Central memory CD8-positive, alpha-beta T cell (primary cell): ENCODE measurements at regions not wholly inside any gene's neighbourhood (a gene's known extent, or its start where the extent isn't known, plus 50 kb on each side); places are given as distances from the start of the nearest gene placed in this dataset.

Source experiments
- ATAC-seq: fragments of 150-1000 bp; cut with Tn5 transposase; replicated peaks from 2 replicates; pipeline ENCODE4 v1.10.0; 2022; ENCODE audit warnings: mild to moderate bottlenecking, moderate FRiP score, moderate number of reproducible peaks; ENCODE audit not compliant: poor library complexity, severe bottlenecking; ENCODE audit errors: extremely low read depth
- DNase-seq, 2 donors: peaks; one replicate each; pipeline ENCODE4 v3.0.0; 2021; ENCODE audit warnings: low spot score in 2 of 2
- H3K27ac Mint-ChIP-seq: one replicate; pipeline ENCODE4 v1.8.0; 2022; ENCODE audit warnings: low read depth, mild to moderate bottlenecking, moderate library complexity, mixed read lengths
- H3K27me3 Mint-ChIP-seq: one replicate; pipeline ENCODE4 v1.8.0; 2022; ENCODE audit warnings: mixed read lengths
- H3K36me3 Mint-ChIP-seq: one replicate; pipeline ENCODE4 v1.8.0; 2022; ENCODE audit warnings: mild to moderate bottlenecking, moderate library complexity, mixed read lengths; ENCODE audit not compliant: insufficient read depth
- H3K4me1 Mint-ChIP-seq: one replicate; pipeline ENCODE4 v1.8.0; 2022; ENCODE audit warnings: mixed read lengths
- H3K4me3 Mint-ChIP-seq: one replicate; pipeline ENCODE4 v1.8.0; 2022; ENCODE audit warnings: mild to moderate bottlenecking, moderate library complexity, mixed read lengths
- H3K9me3 Mint-ChIP-seq: one replicate; pipeline ENCODE4 v1.8.0; 2022; ENCODE audit warnings: mixed read lengths

DNA sequence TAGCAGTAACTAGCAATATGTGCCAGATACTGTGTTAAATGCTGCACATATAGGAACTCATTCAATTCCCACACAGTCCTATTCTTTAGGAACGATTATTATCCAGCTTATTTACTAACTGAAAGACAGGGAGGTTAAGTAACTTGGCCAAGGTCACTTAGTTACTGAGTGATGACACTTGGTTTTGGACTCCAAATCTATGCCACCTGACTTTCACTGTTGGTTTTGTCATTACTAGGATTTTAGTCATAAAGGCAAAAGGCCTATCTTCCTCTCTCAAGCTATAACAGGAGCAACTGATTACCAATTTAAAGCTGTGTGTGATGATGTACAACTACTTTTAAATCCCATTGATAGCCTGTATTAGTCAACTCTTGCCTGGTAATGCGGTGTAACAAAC, 138.9 kb upstream of the STX18 start:
- Mint-ChIP-seq H3K9me3 (no peaks in the 10 kb centered on the region), H3K4me1 (no peaks in the 10 kb centered on the region), H3K36me3 (peaks cover 5% of the 10 kb centered on the region), H3K27me3 (no peaks in the 10 kb centered on the region), H3K27ac (no peak overlapping the region), H3K4me3 (no peak overlapping the region)
- DNase-seq: no peak
- no peak for ATAC-seq

DNA sequence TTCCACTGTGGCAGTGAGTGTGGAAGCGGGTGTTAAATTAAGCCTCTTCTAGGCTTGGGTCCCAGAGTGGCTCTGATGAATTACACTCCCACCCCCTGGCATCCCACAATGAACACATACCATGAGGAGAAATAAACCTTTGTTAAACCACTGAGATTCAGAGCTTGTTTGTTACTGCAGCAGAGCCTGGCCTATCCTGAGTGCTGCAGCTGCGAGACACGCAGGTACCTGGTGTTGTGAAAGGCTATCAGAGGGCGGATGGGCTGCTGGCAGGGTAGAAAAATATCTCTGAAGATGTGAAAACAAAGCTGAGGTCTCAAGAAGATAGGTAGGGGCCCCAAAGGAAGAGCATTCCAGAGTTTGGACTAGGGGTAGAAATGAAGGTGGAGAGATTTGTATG, 138.4 kb upstream of the STX18 start:
- no peak overlapping the region for H3K4me3 Mint-ChIP-seq
- H3K9me3 Mint-ChIP-seq: no peaks in the 10 kb centered on the region
- H3K36me3 Mint-ChIP-seq: peaks cover 5% of the 10 kb centered on the region
- DNase-seq (no peak), ATAC-seq (no peak)
- no peak overlapping the region for H3K27ac Mint-ChIP-seq
- H3K27me3 Mint-ChIP-seq: no peaks in the 10 kb centered on the region
- no peaks in the 10 kb centered on the region for H3K4me1 Mint-ChIP-seq

- DNase-seq: no peak
- Mint-ChIP-seq H3K4me1 (no peaks in the 10 kb centered on the region), H3K27me3 (no peaks in the 10 kb centered on the region)
Observed at GRCh38 chr4:4677556-4678522, 136.0 kb upstream of the STX18 start.

DNA sequence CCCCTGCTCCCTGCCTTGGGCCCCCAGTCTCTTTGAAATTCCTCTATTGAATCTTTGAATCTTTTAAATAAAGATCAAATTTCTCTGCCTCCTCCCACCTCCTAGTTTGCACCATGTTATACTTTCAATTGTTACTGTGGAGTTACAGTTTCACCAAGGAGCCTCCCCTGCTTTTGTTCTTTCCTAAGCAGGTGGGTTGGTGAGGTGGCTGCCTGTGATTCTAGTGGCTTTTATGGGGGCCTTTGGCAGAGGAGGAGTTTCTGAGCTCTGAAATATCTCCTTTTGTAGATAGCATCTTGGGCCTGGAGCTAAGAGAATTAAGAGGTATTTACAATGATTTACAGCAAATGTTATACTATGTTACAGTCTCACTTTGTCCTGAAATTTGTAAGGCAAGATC, 133.8 kb upstream of the STX18 start:
- Mint-ChIP-seq H3K4me3 (no peak overlapping the region), H3K27ac (no peak overlapping the region), H3K4me1 (no peaks in the 10 kb centered on the region), H3K36me3 (peaks cover 3% of the 10 kb centered on the region), H3K9me3 (no peaks in the 10 kb centered on the region), H3K27me3 (no peaks in the 10 kb centered on the region)
- ATAC-seq (no peak), DNase-seq (no peak)

More at GRCh38 chr4:4677556-4678522, 136.0 kb upstream of the STX18 start:
- peaks cover 5% of the 10 kb centered on the region for H3K36me3 Mint-ChIP-seq
- H3K9me3 Mint-ChIP-seq: no peaks in the 10 kb centered on the region
- ATAC-seq: no peak
- no peak overlapping the region for H3K27ac Mint-ChIP-seq
- H3K4me3 Mint-ChIP-seq: no peak overlapping the region

DNA sequence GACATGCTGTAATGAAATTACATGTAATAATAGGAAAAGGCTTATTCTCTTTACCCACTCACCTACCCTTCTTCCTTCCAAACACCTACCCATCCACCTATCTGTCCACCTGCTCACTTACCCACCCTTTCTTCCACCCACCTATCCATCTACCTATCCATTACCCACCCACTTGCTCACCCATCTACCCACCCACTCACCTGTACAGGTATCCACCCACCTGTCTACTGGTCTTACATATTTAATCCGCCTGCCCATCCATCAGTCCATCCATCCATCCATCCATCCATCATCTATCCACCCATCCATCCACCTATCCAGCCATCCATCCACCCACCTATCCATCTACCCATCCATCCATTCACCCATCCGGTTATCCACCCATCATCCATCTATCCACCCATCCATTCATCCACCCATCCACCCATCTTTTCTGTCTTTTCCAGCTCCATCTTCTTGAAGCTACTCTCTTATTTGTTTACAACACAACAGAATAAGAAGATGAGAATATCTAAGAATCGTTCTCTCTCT, 133.3 kb upstream of the STX18 start:
- H3K36me3 Mint-ChIP-seq: peaks cover 3% of the 10 kb centered on the region
- no peaks in the 10 kb centered on the region for H3K4me1 Mint-ChIP-seq
- no peaks in the 10 kb centered on the region for H3K9me3 Mint-ChIP-seq

GRCh38 chr4:4673070-4673469, 131.2 kb upstream of the STX18 start:
- ATAC-seq (no peak), DNase-seq (no peak)
- H3K4me1 Mint-ChIP-seq: no peaks in the 10 kb centered on the region
- no peaks in the 10 kb centered on the region for H3K27me3 Mint-ChIP-seq
- peaks cover 2% of the 10 kb centered on the region for H3K36me3 Mint-ChIP-seq
- no peak overlapping the region for H3K4me3 Mint-ChIP-seq
- H3K9me3 Mint-ChIP-seq: no peaks in the 10 kb centered on the region
- no peak overlapping the region for H3K27ac Mint-ChIP-seq

More for the DNA sequence above, 133.3 kb upstream of the STX18 start:
- Mint-ChIP-seq H3K27ac (no peak overlapping the region), H3K4me3 (no peak overlapping the region), H3K27me3 (no peaks in the 10 kb centered on the region)
- ATAC-seq (no peak), DNase-seq (no peak)

DNA sequence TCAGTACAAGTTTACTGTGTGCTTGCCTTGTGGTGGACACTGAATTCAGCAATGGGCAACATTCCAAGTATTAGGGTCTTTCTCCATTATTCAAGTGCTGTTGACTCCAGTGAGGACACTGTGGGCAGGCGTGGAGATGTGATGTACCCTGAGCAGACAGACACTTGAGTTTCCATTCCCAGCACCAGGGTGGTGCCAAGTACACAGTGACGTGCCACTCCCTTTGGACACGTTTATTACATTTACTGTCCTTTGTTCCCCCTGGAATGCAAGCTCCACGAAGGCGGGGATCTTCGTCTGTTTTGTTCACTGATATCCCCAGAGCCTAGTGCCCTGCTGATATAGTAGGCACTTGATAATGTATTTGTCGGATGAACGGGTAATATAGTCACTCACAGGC, 130.6 kb upstream of the STX18 start:
- Mint-ChIP-seq H3K27me3 (no peaks in the 10 kb centered on the region), H3K4me1 (no peaks in the 10 kb centered on the region), H3K27ac (no peak overlapping the region), H3K9me3 (no peaks in the 10 kb centered on the region), H3K36me3 (peaks cover 2% of the 10 kb centered on the region), H3K4me3 (no peak overlapping the region)
- DNase-seq (no peak), ATAC-seq (no peak)

GRCh38 chr4:4671774-4672349, 130.0 kb upstream of the STX18 start:
- no peak overlapping the region for H3K4me3 Mint-ChIP-seq
- H3K36me3 Mint-ChIP-seq: no peaks in the 10 kb centered on the region
- H3K27ac Mint-ChIP-seq: no peak overlapping the region
- H3K27me3 Mint-ChIP-seq: no peaks in the 10 kb centered on the region
- H3K9me3 Mint-ChIP-seq: no peaks in the 10 kb centered on the region
- ATAC-seq (no peak), DNase-seq (no peak)
- no peaks in the 10 kb centered on the region for H3K4me1 Mint-ChIP-seq

DNA sequence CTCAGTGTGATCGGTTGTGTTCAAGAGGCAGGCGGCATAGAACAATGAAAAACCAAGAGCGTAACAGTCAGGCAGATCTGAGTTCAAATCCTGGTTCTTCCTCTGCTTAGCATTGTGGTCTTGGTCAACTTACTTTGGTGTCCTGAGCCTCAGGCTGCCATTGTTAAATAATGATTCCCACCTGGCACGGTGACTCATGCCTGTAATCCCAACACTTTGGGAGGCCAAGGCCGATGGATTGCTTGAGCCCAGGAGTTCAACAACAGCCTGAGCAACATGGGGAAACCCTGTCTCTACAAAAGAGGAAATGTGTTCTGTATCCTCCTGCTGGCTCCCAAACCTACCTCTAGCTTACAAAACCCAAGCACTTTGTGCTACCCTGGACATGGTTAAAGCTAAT, 129.0 kb upstream of the STX18 start:
- H3K27ac Mint-ChIP-seq: no peak overlapping the region
- H3K4me3 Mint-ChIP-seq: no peak overlapping the region
- DNase-seq (no peak), ATAC-seq (no peak)
- no peaks in the 10 kb centered on the region for H3K4me1 Mint-ChIP-seq
- H3K36me3 Mint-ChIP-seq: peaks cover 2% of the 10 kb centered on the region
- H3K27me3 Mint-ChIP-seq: no peaks in the 10 kb centered on the region
- H3K9me3 Mint-ChIP-seq: no peaks in the 10 kb centered on the region

DNA sequence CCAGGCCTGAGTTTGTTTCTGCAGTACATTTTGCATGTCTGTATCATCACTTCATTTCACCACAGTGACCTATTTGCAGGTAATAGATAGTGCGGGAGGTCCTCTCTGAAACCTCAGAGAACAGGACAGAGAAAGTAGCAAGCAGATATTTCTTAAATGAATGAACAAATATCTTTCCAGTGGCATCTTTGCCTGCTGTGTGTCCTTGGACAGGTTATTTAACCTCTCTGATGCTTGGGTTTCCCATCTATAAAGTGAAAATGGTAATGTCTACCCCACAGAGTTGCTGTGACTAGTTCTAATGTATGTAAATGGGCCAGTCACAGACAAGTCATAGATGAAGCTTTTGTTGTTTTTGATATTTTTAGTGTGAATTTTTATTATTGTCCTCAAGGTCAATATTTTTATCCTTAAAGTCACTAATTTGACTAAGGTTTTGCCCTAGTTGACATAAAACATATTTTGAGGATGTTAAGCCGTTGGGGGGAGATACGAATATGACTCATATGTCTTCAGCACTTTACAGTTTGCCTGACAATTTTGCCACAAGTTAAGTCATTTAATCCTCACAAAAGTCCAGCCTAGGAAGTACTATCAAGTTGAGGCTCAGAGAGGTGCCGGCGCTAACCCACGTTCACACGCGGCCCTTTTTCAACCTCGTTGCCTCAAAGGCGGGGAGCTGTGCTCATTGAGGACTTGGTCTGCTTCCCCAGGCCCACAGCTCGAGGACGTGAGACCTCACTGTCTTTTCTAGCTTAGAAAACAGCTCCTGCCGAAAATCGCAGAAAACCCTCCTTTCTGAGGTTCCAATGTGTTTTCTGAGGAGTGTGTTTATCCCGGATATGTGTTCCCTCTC, 126.7 kb upstream of the STX18 start:
- no peaks in the 10 kb centered on the region for H3K27me3 Mint-ChIP-seq
- no peaks in the 10 kb centered on the region for H3K9me3 Mint-ChIP-seq
- H3K36me3 Mint-ChIP-seq: peaks cover 2% of the 10 kb centered on the region
- no peak overlapping the region for H3K27ac Mint-ChIP-seq
- ATAC-seq (no peak), DNase-seq (no peak)
- H3K4me1 Mint-ChIP-seq: no peaks in the 10 kb centered on the region
- H3K4me3 Mint-ChIP-seq: no peak overlapping the region

DNA sequence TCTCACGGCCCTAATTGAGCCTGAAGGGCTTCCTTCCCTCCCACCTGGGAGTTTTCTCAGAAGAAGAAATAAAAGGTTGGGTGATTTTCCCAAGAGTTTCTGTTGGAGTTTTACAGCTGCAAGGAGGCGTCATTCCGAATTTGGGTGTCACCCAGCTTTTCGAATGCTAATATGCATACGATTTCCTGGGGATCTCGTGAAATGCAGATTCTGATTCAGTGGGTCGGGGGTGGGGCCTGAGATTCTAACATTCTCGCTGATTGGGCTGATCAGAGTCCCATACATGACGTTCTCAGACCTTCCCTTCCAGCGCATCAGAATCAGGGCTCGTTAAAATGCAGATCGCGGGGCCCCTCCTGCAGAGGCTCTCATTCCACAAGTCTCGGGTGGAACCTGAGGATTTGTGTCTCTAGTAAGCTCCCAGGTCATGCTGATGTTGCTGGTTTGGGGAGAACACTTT, 125.8 kb upstream of the STX18 start:
- ATAC-seq: no peak
- Mint-ChIP-seq H3K36me3 (peaks cover 2% of the 10 kb centered on the region), H3K27me3 (no peaks in the 10 kb centered on the region), H3K9me3 (no peaks in the 10 kb centered on the region), H3K4me3 (no peak overlapping the region), H3K27ac (no peak overlapping the region), H3K4me1 (no peaks in the 10 kb centered on the region)
- DNase-seq: no peak
